HG03460 (cell line): ENCODE measurements at regions not wholly inside any gene's neighbourhood (a gene's known extent, or its start where the extent isn't known, plus 50 kb on each side); places are given as distances from the start of the nearest gene placed in this dataset.

Experiments
- ATAC-seq: cut with Tn5 transposase; IDR thresholded peaks from one replicate; pipeline ENCODE4 v1.9.1; 2021; ENCODE audit not compliant: unreplicated experiment

DNA sequence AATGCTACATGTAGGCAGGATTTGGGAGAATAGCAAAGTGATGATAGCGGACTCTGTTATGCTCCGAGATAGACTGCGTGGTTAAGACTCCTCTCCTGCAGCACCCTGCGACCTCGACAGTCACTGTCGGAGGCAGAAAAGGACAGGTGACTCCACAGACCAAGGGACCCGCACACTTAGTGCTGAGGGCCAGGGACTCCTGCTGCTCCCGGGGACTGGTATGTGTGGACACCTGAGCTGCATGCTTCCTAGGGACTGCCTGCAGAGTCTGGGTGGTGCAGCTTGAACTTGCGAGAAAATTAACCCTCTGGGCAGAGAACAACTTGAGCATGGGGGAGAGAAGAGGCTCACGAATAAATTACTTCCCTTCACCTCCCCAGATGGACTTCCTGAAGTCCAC, 407.1 kb upstream of the PFKP start:
- no peak for ATAC-seq

DNA sequence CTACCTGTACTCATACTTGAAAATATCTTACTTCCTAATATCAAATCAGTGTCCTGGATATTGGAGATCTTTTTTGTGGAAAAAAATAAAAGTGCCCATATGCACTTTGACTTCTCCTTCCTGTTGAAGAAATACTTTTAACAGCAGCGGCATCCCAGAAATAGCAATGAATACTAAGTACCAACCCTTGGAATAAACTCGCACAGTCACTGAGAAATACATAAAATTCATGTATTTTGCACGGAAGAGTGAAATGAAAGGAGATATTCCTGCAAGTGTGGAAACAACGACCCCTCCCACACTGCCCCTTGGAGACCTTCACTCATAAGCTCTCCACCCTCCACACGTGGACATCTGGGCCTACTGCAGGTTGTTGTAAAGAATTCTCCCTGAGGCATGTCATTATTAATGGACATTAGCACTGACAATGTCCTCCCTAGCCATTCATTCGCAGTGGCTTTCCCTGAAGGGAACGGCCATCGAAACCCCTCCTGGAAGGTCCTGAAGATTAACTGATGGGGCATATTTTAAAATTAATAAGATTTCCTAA, 407.6 kb upstream of the PFKP start:
- no peak for ATAC-seq

DNA sequence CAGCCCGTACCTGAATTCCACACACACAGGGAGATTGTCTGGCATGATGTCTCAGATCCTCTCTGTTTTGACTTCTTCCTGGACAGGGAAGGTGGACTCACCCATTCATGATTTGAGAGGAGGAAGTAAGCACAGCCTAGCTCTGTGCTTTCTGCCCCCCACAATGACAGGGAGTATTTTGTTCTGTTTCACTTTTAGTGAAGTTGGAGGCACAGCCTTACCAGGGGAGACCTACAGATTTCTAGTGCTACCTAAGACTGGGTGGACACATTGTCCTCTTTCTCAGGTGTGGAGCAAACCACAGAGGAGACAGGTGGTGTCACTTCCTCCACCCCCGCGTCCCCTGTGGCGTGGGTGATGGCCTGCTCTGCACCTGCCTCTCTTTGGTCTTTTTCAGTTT, 408.6 kb upstream of the PFKP start:
- no peak for ATAC-seq

DNA sequence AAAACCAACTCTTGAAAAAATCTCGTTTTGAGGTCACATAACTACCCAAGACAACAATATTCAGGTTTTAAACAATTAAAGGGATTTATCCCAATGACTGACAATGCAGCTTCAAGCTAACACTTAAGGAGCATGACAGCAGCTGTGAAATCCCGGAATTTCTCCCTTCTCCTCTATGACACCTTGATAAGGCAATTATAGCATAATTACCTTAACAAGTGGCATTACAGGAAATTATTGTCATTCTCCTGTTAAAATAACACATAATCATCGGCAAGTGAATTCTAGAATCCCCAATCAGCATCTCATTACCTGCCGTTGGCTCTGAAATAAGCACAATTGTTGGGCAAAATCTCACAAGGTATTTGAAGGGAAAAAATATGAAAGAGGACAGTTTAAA, 417.0 kb upstream of the PFKP start:
- ATAC-seq, result no peak

DNA sequence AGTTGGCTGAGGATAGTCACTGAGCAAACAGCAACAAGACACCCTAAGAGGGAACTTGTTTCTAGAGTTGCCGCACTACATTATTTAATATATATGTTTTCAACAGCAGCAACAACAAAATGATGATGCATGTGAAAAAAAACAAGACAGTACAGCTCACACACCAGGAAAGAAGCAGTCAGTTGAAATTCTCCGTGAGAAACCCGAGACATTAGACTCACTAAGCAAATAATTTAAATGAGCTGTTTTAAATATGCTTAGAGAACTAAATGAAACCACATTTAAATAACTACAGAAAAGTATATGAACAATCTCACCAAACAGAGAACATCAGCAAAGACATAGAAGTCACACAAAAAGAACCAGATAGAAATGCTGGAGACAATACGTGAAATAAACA, 426.3 kb upstream of the PFKP start:
- ATAC-seq, result no peak

DNA sequence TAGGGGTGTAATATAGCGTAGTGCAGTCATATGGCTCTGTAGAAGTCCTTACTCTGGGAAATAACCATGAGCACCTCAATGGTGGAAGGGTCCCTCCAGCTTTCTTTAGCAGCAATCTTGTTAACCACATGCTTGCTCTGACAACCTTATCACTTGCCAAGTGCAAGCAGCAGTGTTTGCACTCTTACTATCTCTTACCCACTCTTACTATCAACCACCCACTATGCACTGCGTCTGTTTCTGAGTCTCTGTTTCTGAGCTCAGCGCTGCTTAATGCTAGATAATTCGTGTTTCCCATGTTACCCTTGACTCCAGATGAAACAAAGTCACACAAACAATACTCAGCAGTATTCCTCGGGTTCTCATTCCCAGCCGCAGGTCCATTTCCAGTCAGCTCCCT, 433.7 kb upstream of the PFKP start:
- no peak for ATAC-seq

DNA sequence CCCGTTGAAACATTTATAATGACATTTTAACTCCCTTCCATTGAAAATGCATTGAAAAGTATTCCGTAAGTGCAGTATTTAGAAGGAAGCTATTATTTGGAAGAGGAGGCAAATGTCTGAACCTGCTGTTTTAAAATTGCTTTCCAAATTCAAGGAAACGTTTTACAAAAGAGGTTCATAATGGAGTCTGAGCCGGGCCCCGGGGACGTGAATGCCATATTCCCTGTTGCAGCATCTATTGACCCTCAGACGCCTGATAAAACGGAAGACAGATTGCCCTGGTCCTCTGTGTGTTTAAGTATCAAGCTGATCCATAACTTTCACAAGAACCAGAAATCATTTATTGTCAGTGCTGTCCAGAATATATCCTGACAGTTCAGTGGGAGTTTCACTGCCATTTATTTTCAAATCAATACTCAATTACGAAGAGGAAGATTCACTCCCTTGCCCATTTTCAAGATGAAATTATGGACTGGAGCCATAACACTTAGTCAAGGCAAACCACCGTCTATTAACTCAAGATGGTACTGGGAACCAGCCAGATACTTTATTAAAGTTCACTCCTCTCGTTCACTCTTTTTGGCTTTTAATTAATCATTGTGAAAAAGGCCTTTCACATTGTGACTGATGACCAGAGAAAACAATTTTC, 435.7 kb upstream of the PFKP start:
- ATAC-seq, result no peak

DNA sequence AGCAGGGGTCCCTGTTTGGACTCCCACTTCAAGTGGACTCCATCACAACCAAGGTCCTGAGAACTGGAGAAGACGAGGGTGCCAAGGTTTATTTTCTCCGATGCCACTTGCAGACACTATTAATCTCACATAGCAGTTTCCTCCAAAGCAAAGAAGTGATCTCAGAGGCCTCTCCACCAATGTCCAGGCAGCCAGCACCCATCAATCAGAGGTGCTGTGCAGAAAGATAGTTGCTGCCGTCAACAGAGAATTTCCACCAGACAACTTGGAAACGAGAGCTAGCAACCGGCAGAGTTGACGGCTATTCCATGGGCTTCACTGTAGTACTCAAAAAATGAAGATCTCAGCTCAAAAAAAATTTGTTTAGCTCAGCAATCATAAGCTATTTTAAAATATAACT, 438.6 kb upstream of the PFKP start:
- no peak for ATAC-seq

DNA sequence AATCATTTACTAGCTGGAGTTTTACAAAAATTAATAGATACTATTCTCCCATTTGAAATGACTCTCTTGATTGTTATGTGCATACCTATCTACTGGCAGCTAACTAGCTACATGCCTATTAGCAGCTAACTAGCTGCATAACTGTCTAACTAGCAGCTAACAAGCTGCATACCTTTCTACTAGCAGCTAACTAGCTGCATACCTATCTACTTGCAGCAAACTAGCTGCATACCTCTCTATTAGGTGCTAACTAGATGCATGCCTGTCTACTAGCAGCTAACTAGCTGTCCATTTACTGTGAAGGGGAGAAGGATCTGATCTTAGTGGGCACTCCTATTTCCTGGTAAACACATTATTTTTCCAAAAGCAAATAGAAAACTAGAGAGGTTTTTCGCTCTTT, 439.4 kb upstream of the PFKP start:
- ATAC-seq, result no peak

DNA sequence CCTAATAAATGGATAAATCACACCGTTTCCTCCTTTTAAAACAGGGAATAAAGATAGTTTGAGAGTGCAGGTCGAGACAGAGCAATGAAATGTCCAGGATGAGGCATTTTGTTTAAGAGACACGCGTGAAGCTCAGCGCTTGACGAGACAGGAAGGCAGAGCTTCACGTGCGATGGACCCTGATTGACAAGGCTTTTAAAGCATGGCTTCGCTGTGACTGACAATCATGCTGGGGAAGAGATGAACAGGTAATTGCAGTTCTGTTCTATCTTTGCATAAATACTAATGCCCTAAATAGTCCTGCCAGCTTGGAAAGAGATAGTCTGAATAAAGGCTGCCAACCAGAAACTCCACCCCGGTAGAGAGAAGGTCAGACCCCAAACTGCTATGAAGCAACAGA, 442.3 kb upstream of the PFKP start:
- ATAC-seq, result no peak

DNA sequence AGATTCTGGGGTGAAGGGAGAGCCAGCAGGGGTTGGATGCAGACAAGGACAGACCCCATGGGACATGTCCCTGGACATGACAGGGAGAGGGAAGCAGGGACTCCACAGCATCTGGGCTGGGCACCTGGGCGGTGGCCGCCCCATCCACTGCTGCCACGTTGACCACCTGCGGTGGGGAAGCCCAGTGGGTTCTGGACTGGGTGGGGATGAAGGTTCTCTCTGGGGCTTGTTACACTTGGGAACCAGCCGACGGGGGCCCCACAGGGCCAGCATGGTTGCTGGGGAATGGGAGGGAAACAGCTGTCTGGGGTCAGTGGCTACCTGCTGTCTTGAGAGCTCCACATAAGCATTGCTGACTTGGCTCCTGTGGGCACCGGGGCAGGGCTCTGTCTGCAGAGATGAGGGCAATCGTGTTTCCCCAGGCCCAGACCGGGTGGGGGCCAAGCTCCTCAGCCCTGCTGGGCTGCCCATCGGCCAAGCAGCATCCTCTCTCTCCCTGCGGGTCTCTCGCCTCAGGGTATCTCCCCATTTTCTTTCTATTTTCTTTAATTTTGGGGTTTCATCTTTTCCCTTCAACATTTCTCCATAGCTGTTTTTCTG, 443.6 kb upstream of the PFKP start:
- no peak for ATAC-seq

DNA sequence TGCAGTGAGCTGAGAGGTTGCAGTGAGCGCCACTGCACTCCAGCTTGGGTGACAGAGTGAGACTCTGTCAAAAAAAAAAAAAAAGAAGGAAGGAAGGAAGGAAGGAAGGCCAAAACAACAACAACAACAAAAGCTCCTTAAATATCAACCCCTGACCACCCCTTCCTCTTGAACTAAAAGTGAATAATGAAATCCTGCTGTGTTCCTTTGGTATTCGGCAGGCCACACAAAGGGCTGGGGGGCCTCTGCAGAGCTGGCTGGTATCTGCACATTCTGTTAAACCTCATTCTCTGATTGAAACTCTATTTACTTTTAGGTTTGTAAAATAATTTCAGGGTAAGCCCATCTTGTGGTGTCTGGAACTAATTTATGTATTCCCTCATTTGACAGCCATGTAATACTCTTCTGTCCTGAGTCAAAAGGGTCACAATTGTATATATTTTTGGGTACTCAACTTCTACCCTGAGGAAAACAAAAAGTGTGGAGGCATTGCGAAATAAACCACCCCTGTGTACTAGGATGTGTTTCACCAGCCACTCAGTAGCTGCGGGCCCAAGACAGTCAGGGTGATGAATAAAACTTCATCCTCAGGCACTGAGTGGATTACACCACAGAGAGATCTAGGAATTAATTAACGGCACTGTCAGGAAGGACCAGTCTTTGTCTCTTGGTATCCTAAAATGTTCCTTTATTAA, 446.4 kb upstream of the PFKP start:
- ATAC-seq, result no peak

DNA sequence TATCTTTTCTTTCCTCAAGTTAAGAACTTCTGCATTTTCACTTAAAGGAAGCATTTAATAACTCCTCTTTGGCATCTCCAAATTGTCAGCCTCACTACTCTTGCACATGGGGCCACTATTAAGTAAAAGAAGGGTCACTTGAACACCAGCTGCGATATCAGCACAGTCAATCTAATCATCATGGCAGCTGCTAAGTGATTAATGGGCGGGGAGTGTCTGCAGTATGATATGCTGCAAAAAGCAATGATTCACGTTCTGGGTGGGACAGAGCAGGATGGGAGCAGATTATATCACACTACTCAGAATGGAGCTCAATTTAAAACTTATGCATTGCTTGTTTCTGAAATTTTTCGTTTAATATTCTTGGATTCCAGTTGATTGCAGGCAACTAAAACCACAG, 447.4 kb upstream of the PFKP start:
- ATAC-seq, result no peak

DNA sequence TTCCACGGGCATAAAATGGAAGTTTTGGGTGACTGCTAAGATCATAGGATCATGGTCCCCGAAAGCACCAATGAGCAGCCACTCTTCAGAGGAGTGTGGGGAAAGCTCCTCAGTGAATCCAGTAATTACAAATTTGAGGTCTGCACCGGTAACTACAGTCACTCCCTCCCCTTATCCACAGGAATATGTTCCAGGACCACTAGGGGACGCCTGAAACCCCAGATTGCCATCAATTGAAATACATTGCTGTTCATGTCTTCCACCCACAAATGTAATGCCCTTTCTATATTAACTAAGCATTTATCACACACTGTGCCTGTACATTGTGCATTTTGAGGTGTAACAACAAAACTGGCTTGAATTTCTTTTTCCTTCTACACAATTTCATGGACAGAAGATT, 447.9 kb upstream of the PFKP start:
- ATAC-seq, result no peak

DNA sequence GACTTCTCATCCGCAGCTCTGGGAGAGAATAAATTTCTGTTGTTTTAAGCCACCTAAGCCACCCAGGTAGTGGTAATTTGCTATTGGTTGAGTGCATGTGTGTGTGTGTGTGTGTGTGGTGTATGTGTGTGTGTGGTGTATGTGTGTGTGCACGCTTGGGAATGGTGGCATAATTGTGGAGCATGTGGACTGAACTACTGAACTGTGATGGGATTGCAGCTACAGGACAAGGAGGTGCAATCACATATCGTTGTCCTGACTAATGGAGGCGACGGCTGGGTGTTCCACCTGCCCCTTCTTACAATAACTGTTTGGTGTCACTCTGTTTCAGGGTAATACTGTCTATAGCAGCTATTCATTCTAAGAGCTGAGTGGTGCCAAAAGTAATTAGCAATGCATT, 448.7 kb upstream of the PFKP start:
- ATAC-seq, result no peak

DNA sequence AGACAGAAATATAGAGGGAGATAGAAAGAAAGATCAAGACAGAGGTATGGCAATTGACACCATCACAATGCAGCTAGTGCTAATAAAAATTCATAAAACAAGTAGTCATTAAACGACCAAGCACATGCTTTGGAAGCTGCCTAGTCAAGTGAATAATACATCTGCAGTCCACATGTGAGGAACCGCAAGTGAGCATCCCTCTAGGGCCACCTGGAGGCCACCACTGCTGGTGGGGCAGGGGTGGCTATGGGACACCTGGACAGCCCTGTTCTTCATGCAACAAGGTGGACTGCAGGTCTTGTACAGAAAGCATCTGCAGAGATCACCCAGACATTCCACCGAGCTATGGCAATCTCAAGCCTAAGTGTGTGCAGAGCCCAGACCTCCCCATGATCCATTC, 451.1 kb upstream of the PFKP start:
- no peak for ATAC-seq

DNA sequence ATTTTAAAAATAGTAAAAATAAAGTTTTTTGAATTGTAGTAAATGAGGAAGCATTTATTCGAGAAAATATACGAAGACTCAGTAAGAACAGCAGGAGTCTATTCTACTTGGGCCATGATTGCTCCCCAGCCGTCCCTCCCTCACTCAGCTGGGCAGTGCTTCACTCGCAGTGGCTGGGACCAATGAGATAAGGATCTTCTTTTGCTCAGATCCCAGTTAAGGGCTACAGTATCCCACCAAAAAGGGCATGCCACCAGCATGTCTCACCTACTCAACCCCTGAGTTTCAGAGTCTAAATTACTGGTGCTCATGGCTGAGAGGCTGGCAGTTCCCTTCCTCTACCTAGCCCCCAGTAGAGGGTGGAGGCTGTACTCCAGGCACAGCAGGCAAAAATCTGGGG, 455.7 kb upstream of the PFKP start:
- ATAC-seq, result no peak

DNA sequence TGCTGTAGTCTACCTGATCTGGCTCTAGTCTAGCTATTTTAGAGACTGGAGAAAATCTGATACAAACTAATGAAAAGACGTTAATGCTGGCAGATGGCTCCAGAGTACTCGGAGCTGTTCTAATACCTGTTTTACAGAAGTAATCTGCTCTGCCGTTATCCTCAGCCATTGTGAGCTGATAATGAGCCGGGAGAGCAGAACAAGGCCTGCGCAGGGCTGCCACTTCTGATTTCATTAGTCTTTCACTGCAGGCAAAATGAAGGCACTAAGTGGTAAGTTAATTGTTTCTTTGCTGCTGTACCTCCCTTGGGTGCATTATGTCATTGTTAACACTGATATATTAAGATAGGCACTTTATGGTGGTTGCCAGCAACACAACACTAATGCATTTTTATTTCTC, 456.4 kb upstream of the PFKP start:
- ATAC-seq, result no peak

DNA sequence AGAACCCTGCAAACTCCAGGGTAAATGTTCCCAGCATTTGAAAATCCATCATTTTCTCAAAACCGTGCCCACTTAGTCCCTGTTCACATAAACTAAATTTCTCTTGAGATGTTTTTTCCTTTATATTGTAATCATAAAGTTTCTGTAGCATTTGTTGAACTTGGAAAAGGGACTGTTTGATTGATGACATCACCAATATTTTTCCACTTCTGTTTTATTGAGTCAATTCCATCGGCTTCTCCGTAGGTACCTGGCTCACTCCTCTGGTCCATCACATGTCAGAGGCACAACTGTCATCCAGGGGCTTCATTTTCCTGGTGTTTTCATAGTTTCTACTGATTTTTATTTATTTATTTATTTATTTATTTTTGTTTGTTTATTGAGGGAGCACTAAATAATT, 462.5 kb upstream of the PFKP start:
- no peak for ATAC-seq

DNA sequence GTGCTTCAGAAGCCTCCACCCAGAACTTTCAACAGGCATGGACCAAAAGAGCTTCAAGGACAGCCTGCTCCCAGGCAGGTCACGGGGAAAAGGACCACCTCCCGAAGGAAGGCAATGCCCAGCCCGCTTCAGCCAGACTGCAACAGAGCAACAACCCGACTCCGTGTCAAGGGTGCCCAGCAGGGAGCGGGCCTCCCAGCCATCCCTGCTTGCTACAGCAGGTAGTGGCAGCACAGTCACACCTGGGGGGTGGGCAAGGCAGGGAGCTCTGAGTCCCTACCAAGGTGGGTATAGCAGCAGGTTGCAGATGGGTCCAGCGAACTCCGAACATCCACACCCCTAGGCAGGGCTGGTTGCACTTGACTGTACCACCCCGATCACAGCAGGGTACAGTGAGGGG, 467.8 kb upstream of the PFKP start:
- ATAC-seq, result no peak

DNA sequence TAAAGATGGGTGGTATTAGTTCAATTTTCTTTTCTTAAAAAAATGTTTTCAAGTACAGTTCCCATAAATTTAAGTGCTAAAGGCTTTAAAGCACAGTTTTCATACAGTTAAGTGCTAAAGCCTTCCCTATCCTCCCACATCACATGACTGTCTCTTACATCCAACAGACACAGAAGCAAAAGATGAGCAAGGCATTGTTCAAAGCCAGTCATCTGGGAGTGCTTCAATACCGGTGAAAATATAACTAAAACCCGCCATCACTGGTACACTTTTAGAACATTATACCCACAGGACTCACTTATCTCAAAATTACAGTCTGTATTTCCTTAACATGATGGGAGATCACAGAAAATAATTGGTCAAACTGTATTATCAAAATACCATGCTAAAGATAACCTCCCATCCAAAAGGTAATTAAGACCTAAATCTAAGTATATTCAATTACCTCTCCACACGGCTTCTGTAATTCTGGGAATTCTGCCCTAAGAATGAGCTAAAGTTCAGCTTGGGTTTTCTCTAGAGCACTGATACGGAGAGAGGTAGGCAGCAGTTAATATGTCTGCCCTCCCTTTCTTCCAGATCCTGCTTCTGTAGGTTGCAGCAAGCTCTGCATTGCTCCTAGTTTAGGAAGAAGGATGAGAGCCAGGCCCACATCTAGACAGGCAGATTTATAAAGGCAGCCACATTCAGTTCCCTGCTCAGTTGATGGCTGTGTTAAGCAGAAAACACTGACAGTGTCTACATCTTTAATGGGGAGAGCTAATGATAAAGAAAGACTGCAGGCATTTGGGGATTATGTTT, 474.8 kb upstream of the PFKP start:
- no peak for ATAC-seq

DNA sequence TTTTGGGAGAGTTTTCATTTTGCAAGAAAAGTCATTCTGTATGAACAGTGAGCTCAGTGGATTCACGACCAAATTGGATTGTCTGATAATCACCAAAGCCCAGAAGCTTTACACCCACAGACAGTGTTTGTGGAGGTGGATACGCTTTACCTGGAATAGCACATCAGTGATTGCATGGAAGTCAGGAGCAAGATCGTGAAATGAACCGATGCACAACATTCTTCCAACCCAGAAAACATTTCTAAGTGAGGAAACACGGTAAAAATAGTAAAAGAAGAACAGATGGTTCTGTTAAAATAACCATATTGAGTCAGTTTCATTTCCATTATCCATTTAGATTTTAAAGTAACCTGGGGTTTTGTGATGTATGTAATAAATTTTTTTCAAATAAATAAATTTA, 478.2 kb upstream of the PFKP start:
- no peak for ATAC-seq
